Fibroblast of lung (primary cell): ENCODE measurements at regions not wholly inside any gene's neighbourhood (a gene's known extent, or its start where the extent isn't known, plus 50 kb on each side); places are given as distances from the start of the nearest gene placed in this dataset.

Source experiments
- CTCF ChIP-seq, 2 donors: IDR thresholded peaks in 1 of 2; conservative IDR thresholded peaks in 1 of 2; 1 replicate in 1 of 2; 2 replicates in 1 of 2; pipeline ENCODE4 v1.5.1; 2011 to 2012; ENCODE audit warnings: low read length in 2 of 2, control low read depth in 1 of 2, inconsistent platforms in 1 of 2, low read depth in 1 of 2, mild to moderate bottlenecking in 1 of 2
- EZH2 ChIP-seq: IDR thresholded peaks from 2 replicates; pipeline ENCODE4 v1.5.1; 2012; ENCODE audit warnings: low read length, control low read depth, mild to moderate bottlenecking; ENCODE audit errors: missing control alignments

GRCh38 chr10:106038246-106038645 lies 1126.3 kb downstream of the SORCS1 start:
- no peak for TF ChIP-seq EZH2
- no peak for TF ChIP-seq CTCF (conservative IDR thresholded peaks at IDR 0.05 in 1 of 2, IDR thresholded peaks at IDR 0.05 in 1 of 2; ENCODE audit: low read depth in 1 of 2, low read length in 2 of 2)
